Prostate gland (tissue), 2 donors: ENCODE measurements at regions not wholly inside any gene's neighbourhood (a gene's known extent, or its start where the extent isn't known, plus 50 kb on each side); places are given as distances from the start of the nearest gene placed in this dataset.

ENCODE experiments used
- POLR2A ChIP-seq: fragments of 450-650 bp; IDR thresholded peaks from one replicate; pipeline ENCODE4 v1.6.1; 2016; ENCODE audit warnings: antibody characterized with exemption, mild to moderate bottlenecking
- TF ChIP-seq, protein P1 (sequence below), 4 experiments: fragments of 200-600 bp in 2 of 4; fragments of 450-650 bp in 2 of 4; sonication (generic) in 2 of 4; IDR thresholded peaks; 1 replicate in 3 of 4; 2 replicates in 1 of 4; pipeline ENCODE4 v1.5.1; 2016 to 2019; ENCODE audit warnings: antibody characterized with exemption in 4 of 4, mild to moderate bottlenecking in 2 of 4, moderate library complexity in 2 of 4

DNA sequence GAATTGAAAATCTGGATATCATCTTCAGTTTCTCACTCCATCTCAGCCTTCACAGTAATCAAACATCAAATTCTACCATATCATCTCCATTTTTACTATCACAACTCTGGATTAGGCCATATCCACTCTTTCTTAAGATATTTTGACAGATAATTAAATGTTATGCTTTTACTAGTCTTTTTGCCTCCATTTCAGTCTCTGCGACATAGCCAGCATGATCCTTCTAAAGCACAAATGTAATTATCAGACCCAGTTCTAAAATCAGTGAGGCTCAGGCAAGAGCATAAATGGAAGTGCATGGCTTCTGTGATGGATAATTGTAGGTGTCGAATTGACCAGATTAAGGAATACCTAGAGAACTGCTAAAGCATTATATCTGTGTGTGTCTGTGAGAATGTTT, 307.7 kb downstream of the PCDH20 start:
- TF ChIP-seq, protein P1, sequence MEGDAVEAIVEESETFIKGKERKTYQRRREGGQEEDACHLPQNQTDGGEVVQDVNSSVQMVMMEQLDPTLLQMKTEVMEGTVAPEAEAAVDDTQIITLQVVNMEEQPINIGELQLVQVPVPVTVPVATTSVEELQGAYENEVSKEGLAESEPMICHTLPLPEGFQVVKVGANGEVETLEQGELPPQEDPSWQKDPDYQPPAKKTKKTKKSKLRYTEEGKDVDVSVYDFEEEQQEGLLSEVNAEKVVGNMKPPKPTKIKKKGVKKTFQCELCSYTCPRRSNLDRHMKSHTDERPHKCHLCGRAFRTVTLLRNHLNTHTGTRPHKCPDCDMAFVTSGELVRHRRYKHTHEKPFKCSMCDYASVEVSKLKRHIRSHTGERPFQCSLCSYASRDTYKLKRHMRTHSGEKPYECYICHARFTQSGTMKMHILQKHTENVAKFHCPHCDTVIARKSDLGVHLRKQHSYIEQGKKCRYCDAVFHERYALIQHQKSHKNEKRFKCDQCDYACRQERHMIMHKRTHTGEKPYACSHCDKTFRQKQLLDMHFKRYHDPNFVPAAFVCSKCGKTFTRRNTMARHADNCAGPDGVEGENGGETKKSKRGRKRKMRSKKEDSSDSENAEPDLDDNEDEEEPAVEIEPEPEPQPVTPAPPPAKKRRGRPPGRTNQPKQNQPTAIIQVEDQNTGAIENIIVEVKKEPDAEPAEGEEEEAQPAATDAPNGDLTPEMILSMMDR (IDR thresholded peaks at IDR 0.05), result no peak
- TF ChIP-seq POLR2A, result no peak
